Sigmoid colon (tissue), 4 donors: ENCODE measurements at regions not wholly inside any gene's neighbourhood (a gene's known extent, or its start where the extent isn't known, plus 50 kb on each side); places are given as distances from the start of the nearest gene placed in this dataset.

ENCODE experiments used
- EP300 ChIP-seq, 4 donors: sonication (generic); formaldehyde crosslinking; IDR thresholded peaks; one replicate each; pipeline ENCODE4 v1.6.1; 2017; ENCODE audit warnings: antibody characterized with exemption in 4 of 4
- POLR2A ChIP-seq, 2 donors: fragments of 450-650 bp; IDR thresholded peaks; one replicate each; pipeline ENCODE4 v1.6.1; 2016; ENCODE audit warnings: antibody characterized with exemption in 2 of 2, mild to moderate bottlenecking in 2 of 2, moderate library complexity in 2 of 2
- POLR2AphosphoS5 ChIP-seq, 4 donors: sonication (generic); formaldehyde crosslinking; IDR thresholded peaks; one replicate each; pipeline ENCODE4 v1.6.1; 2017; ENCODE audit warnings: antibody characterized with exemption in 4 of 4
- TF ChIP-seq, protein P1 (sequence below), 4 experiments: fragments of 450-650 bp in 3 of 4; fragments of 200-600 bp in 1 of 4; IDR thresholded peaks; one replicate each; pipeline ENCODE4 v1.5.1; 2016 to 2019; ENCODE audit warnings: antibody characterized with exemption in 4 of 4, mild to moderate bottlenecking in 3 of 4, moderate library complexity in 2 of 4

DNA sequence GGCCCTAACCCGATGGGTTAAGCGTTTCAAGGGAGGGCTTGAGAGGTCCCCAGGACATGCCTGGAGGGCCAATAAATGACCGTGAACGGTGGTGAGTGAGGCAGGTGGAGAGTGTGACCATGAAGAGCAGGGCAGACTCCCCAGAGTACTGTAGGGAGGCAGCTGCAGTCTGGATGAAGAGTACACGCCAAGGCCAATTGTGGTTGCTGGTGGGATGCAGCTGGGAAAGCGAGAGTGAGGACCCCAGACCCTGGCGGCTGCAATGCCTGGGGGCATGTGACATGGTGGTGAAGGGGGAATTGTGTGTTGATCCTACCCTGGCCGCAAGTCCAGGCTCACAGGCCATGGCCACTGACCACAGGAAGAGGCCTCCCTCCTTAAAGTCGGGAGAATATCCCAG is 62.9 kb downstream of the TMEM235 start:
- TF ChIP-seq, protein P1, sequence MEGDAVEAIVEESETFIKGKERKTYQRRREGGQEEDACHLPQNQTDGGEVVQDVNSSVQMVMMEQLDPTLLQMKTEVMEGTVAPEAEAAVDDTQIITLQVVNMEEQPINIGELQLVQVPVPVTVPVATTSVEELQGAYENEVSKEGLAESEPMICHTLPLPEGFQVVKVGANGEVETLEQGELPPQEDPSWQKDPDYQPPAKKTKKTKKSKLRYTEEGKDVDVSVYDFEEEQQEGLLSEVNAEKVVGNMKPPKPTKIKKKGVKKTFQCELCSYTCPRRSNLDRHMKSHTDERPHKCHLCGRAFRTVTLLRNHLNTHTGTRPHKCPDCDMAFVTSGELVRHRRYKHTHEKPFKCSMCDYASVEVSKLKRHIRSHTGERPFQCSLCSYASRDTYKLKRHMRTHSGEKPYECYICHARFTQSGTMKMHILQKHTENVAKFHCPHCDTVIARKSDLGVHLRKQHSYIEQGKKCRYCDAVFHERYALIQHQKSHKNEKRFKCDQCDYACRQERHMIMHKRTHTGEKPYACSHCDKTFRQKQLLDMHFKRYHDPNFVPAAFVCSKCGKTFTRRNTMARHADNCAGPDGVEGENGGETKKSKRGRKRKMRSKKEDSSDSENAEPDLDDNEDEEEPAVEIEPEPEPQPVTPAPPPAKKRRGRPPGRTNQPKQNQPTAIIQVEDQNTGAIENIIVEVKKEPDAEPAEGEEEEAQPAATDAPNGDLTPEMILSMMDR (IDR thresholded peaks at IDR 0.05), result no peak
- TF ChIP-seq POLR2AphosphoS5 (IDR thresholded peaks at IDR 0.05) (no peak), EP300 (IDR thresholded peaks at IDR 0.05) (no peak), POLR2A (IDR thresholded peaks at IDR 0.05) (no peak)
